HCT116 (cell line): ENCODE measurements at regions not wholly inside any gene's neighbourhood (a gene's known extent, or its start where the extent isn't known, plus 50 kb on each side); places are given as distances from the start of the nearest gene placed in this dataset.

ENCODE experiments used
- ATAC-seq: fragments of 200-7000 bp; cut with Tn5 transposase; 2 replicates; pipeline ENCODE4 v1.9.1; 2020; ENCODE audit warnings: mild to moderate bottlenecking, moderate library complexity
- BruUV-seq: library from RNA; stranded (reverse); fragments of 400-500 nt; replicated peaks from 2 replicates; lab custom pipeline; 2021; lab: Mats Ljungman, UMichigan
- CTCF ChIA-PET: fragments of 300-600 bp; sonication (Branson Sonifier 250); formaldehyde crosslinking; loops from one replicate; lab custom pipeline; 2021; ENCODE audit warnings: antibody characterized with exemption; lab: Charles Lee
- POLR2A ChIA-PET: fragments of 300-600, 350-600 bp; sonication (Branson Sonifier 250); formaldehyde crosslinking; loops from one replicate; lab custom pipeline; 2021; ENCODE audit warnings: antibody characterized with exemption; lab: Charles Lee
- RAD21 ChIA-PET, 2 experiments: fragments of 300-600 bp; sonication (Branson Sonifier 250); formaldehyde crosslinking; loops; one replicate each; lab custom pipeline; 2023; ENCODE audit warnings: low total read pairs in 2 of 2; ENCODE audit not compliant: uncharacterized antibody in 2 of 2, unreplicated experiment in 2 of 2, low non-redundant PET in 1 of 2; lab: Charles Lee
- DNase-seq: peaks from one replicate; pipeline ENCODE4 v3.0.0-alpha.2; 2010; ENCODE audit warnings: low read depth, low spot score
- H2AFZ ChIP-seq: fragments of 200-600 bp; shearing (Covaris generic), sonication (generic); 2 replicates; pipeline ENCODE4 v1.6.1; 2017; ENCODE audit warnings: low read depth, mixed run types, mixed read lengths, antibody characterized with exemption, low read length; ENCODE audit not compliant: poor library complexity, severe bottlenecking
- H3K27ac ChIP-seq: 2 replicates; pipeline ENCODE4 v1.5.1; 2012; ENCODE audit warnings: low read depth, low read length
- H3K27me3 ChIP-seq: fragments of 200-600 bp; sonication (generic); 2 replicates; pipeline ENCODE4 v1.6.1; 2016; ENCODE audit warnings: mixed run types, low read length, mixed read lengths; ENCODE audit not compliant: insufficient read depth
- H3K36me3 ChIP-seq, 2 experiments: fragments of 200-500 bp in 1 of 2; fragments of 200-600 bp in 1 of 2; sonication (Bioruptor generic) in 1 of 2; sonication (generic) in 1 of 2; 2 replicates each; pipeline versions ENCODE4 v1.5.1 to v1.6.1; 2014 to 2016; ENCODE audit warnings: low read length in 2 of 2, inconsistent platforms in 1 of 2, mixed read lengths in 1 of 2, mixed run types in 1 of 2; ENCODE audit not compliant: insufficient read depth in 2 of 2, control insufficient read depth in 1 of 2
- H3K4me1 ChIP-seq, 2 experiments: fragments of 200-600 bp in 1 of 2; sonication (generic) in 1 of 2; 2 replicates each; pipeline versions ENCODE4 v1.5.1 to v1.6.1; 2012 to 2017; ENCODE audit warnings: low read length in 2 of 2, inconsistent platforms in 1 of 2, mild to moderate bottlenecking in 1 of 2, mixed read lengths in 1 of 2, mixed run types in 1 of 2, moderate library complexity in 1 of 2; ENCODE audit not compliant: insufficient read depth in 2 of 2, control insufficient read depth in 1 of 2
- H3K4me2 ChIP-seq: fragments of 200-600 bp; sonication (generic); 2 replicates; pipeline ENCODE4 v1.6.1; 2017; ENCODE audit warnings: mixed run types, low read length, mixed read lengths
- H3K4me3 ChIP-seq, 2 experiments: fragments of 200-600 bp in 1 of 2; sonication (generic) in 1 of 2; replicated peaks in 1 of 2; 2 replicates each; pipeline ENCODE4 v1.5.1; 2011 to 2016; ENCODE audit warnings: low read length in 2 of 2, control low read depth in 1 of 2, low read depth in 1 of 2, mild to moderate bottlenecking in 1 of 2, mixed read lengths in 1 of 2, mixed run types in 1 of 2
- H3K79me2 ChIP-seq: fragments of 200-600 bp; sonication (generic); 2 replicates; pipeline ENCODE4 v1.6.1; 2017; ENCODE audit warnings: mild to moderate bottlenecking, mixed run types, low read length, moderate library complexity, mixed read lengths; ENCODE audit not compliant: insufficient read depth
- H3K9ac ChIP-seq: fragments of 200-600 bp; sonication (generic); 2 replicates; pipeline ENCODE4 v1.6.1; 2016; ENCODE audit warnings: low read length, mixed read lengths
- H3K9me2 ChIP-seq: fragments of 200-600 bp; sonication (generic), shearing (Covaris generic); 2 replicates; pipeline ENCODE4 v1.6.1; 2017; ENCODE audit warnings: mixed run types, mild to moderate bottlenecking, moderate library complexity; ENCODE audit not compliant: insufficient read depth
- H3K9me3 ChIP-seq, 2 experiments: fragments of 200-500 bp in 1 of 2; fragments of 200-600 bp in 1 of 2; sonication (Bioruptor generic) in 1 of 2; sonication (generic) in 1 of 2; 2 replicates each; pipeline ENCODE4 v1.6.1; 2014 to 2017; ENCODE audit warnings: low read length in 2 of 2, mixed read lengths in 2 of 2, inconsistent platforms in 1 of 2, low read depth in 1 of 2, mild to moderate bottlenecking in 1 of 2, mixed run types in 1 of 2, moderate library complexity in 1 of 2; ENCODE audit not compliant: control insufficient read depth in 1 of 2, insufficient read depth in 1 of 2
- H4K20me1 ChIP-seq: fragments of 200-600 bp; sonication (generic), shearing (Covaris generic); 2 replicates; pipeline ENCODE4 v1.6.1; 2017; ENCODE audit warnings: mixed run types, mild to moderate bottlenecking, moderate library complexity; ENCODE audit not compliant: insufficient read depth
- CEBPB ChIP-seq: IDR thresholded peaks from 2 replicates; pipeline ENCODE4 v1.6.1; 2012; ENCODE audit warnings: low read depth
- EGR1 ChIP-seq: IDR thresholded peaks from 2 replicates; pipeline ENCODE4 v1.6.1; 2012; ENCODE audit warnings: low read depth
- ELF1 ChIP-seq: IDR thresholded peaks from 2 replicates; pipeline ENCODE4 v1.6.1; 2012; ENCODE audit warnings: low read depth, borderline replicate concordance
- EZH2 ChIP-seq: fragments of 200-600 bp; sonication (generic); IDR thresholded peaks from 2 replicates; pipeline ENCODE4 v1.6.1; 2017; ENCODE audit warnings: antibody characterized with exemption, mixed run types
- MAX ChIP-seq: IDR thresholded peaks from 2 replicates; pipeline ENCODE4 v1.6.1; 2012
- POLR2A ChIP-seq: IDR thresholded peaks from 2 replicates; pipeline ENCODE4 v1.7.0; 2011; ENCODE audit warnings: borderline replicate concordance; ENCODE audit not compliant: insufficient read depth, insufficient read length; ENCODE audit errors: extremely low read depth
- POLR2AphosphoS5 ChIP-seq: IDR thresholded peaks from 2 replicates; pipeline ENCODE4 v1.6.1; 2011; ENCODE audit warnings: mild to moderate bottlenecking, low read depth, low read length, moderate library complexity
- RAD21 ChIP-seq: IDR thresholded peaks from 2 replicates; pipeline ENCODE4 v1.6.1; 2012; ENCODE audit warnings: low read depth, mild to moderate bottlenecking
- REST ChIP-seq: IDR thresholded peaks from 2 replicates; pipeline ENCODE4 v1.6.1; 2012; ENCODE audit warnings: low read depth
- SRF ChIP-seq: IDR thresholded peaks from 2 replicates; pipeline ENCODE4 v1.6.1; 2012; ENCODE audit warnings: low read depth
- TCF7L2 ChIP-seq: IDR thresholded peaks from 2 replicates; pipeline ENCODE4 v1.7.0; 2011; ENCODE audit warnings: borderline replicate concordance, inconsistent platforms; ENCODE audit not compliant: insufficient read depth, insufficient read length; ENCODE audit errors: extremely low read depth
- ZNF274 ChIP-seq: fragments of 200-500 bp; sonication (Bioruptor generic); IDR thresholded peaks from 2 replicates; pipeline ENCODE4 v1.6.1; 2014; ENCODE audit warnings: mild to moderate bottlenecking, low read depth, low read length, inconsistent platforms
- intact Hi-C: fragments of 100-400 bp; cut with micrococcal nuclease; formaldehyde crosslinking; loops from 2 replicates; pipeline ENCODE4 v1.10.0; 2022
- TF ChIP-seq, protein P1 (sequence below): IDR thresholded peaks from 2 replicates; pipeline ENCODE4 v1.6.1; 2012

GRCh38 chr18:30730915-30731314 lies 311.6 kb downstream of the DSC3 start:
- no peaks in the 10 kb centered on the region for H3K27me3 ChIP-seq
- ATAC-seq: no peak
- H3K4me2 ChIP-seq: no peak overlapping the region
- no peak overlapping the region for H3K27ac ChIP-seq
- BruUV-seq: no TSS peak
- intact Hi-C loops: no loop called here
- no peak for DNase-seq
- H3K4me3 ChIP-seq: no peak overlapping the region
- POLR2A ChIA-PET: no interaction called here
- RAD21 ChIA-PET: no interaction called here
- no peaks in the 10 kb centered on the region for H4K20me1 ChIP-seq
- H3K4me1 ChIP-seq: no peaks in the 10 kb centered on the region
- no peaks in the 10 kb centered on the region for H3K9me2 ChIP-seq
- CTCF ChIA-PET: no interaction called here
- no peaks in the 10 kb centered on the region for H3K9me3 ChIP-seq
- no peaks in the 10 kb centered on the region for H3K79me2 ChIP-seq
- H3K9ac ChIP-seq: no peak overlapping the region
- TF ChIP-seq EZH2 (no peak), ELF1 (no peak), ZNF274 (no peak), RAD21 (no peak), POLR2AphosphoS5 (no peak), MAX (no peak), TCF7L2 (no peak), EGR1 (no peak), POLR2A (no peak), CEBPB (no peak), SRF (no peak), REST (no peak)
- TF ChIP-seq, protein P1, sequence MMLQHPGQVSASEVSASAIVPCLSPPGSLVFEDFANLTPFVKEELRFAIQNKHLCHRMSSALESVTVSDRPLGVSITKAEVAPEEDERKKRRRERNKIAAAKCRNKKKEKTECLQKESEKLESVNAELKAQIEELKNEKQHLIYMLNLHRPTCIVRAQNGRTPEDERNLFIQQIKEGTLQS: no peak
- TF ChIP-seq, all 23 proteins: peak for 0
- no peak overlapping the region for H2AFZ ChIP-seq
- no peaks in the 10 kb centered on the region for H3K36me3 ChIP-seq
